Esophagus muscularis mucosa (tissue), 3 donors: ENCODE measurements at regions not wholly inside any gene's neighbourhood (a gene's known extent, or its start where the extent isn't known, plus 50 kb on each side); places are given as distances from the start of the nearest gene placed in this dataset.

Experiments used
- POLR2A ChIP-seq: fragments of 450-650 bp; IDR thresholded peaks from one replicate; pipeline ENCODE4 v1.6.1; 2017; ENCODE audit warnings: antibody characterized with exemption, moderate library complexity, mild to moderate bottlenecking, low read depth
- POLR2AphosphoS5 ChIP-seq, 2 donors: sonication (generic); formaldehyde crosslinking; IDR thresholded peaks; one replicate each; pipeline ENCODE4 v1.6.1; 2017; ENCODE audit warnings: antibody characterized with exemption in 2 of 2
- TF ChIP-seq, protein P1 (sequence below), 3 experiments: fragments of 200-600 bp in 2 of 3; fragments of 450-650 bp in 1 of 3; sonication (generic) in 2 of 3; IDR thresholded peaks; one replicate each; pipeline ENCODE4 v1.5.1; 2017 to 2019; ENCODE audit warnings: antibody characterized with exemption in 3 of 3, mild to moderate bottlenecking in 2 of 3, moderate library complexity in 1 of 3

DNA sequence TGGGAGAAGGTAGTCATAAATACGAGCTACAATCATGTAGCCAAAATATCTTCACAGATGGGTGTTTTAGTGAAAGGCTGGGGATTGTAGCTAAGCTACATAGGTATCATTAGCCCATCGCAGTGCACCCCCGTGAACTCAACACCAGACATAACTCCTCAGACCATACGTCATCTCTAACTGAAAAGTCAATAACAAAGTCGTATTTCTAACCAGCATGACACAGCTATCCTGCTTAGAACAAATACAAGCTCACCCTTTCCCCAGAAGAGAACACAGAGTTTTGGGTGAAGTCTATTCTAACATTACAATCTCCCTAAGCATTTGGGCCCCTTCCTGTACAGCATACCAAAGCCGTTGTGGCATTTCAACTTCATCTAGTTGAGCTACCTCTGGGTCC lies 636.6 kb upstream of the DPP6 start:
- TF ChIP-seq, protein P1, sequence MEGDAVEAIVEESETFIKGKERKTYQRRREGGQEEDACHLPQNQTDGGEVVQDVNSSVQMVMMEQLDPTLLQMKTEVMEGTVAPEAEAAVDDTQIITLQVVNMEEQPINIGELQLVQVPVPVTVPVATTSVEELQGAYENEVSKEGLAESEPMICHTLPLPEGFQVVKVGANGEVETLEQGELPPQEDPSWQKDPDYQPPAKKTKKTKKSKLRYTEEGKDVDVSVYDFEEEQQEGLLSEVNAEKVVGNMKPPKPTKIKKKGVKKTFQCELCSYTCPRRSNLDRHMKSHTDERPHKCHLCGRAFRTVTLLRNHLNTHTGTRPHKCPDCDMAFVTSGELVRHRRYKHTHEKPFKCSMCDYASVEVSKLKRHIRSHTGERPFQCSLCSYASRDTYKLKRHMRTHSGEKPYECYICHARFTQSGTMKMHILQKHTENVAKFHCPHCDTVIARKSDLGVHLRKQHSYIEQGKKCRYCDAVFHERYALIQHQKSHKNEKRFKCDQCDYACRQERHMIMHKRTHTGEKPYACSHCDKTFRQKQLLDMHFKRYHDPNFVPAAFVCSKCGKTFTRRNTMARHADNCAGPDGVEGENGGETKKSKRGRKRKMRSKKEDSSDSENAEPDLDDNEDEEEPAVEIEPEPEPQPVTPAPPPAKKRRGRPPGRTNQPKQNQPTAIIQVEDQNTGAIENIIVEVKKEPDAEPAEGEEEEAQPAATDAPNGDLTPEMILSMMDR (IDR thresholded peaks at IDR 0.05) = no peak
- TF ChIP-seq POLR2A (no peak), POLR2AphosphoS5 (IDR thresholded peaks at IDR 0.05) (no peak)
